ENCODE measurements at regions not wholly inside any gene's neighbourhood (a gene's known extent, or its start where the extent isn't known, plus 50 kb on each side); places are given as distances from the start of the nearest gene placed in this dataset.

DNA sequence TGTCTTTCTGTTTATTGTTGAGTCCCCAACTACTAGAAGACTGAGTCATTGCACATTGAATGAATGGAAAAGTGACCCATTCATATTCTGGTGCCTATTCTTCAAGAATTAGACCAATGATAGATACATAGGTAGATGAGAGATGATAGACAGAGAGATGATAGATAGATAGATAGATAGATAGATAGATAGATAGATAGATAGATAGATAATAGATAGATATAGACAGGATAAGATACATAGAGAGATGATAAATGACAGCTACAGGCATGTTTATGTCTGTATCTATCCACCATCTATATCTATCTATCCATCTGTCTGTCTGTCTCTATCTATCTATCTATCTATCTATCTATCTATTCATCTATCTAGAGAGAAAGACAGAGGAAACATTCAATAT lies 170.3 kb upstream of the ARRDC4 start:
- TF ChIP-seq FOXP2 (optimal IDR thresholded peaks at IDR 0.05; ENCODE audit: borderline replicate concordance, extremely low read depth, extremely low read length, insufficient read depth) (no peak), TAF1 (IDR thresholded peaks at IDR 0.05; ENCODE audit: borderline replicate concordance, insufficient read depth, low read length) (no peak), SIN3A (IDR thresholded peaks at IDR 0.05; ENCODE audit: borderline replicate concordance, insufficient read depth, low read length) (no peak), POLR2AphosphoS5 (IDR thresholded peaks at IDR 0.05; ENCODE audit: low read depth, low read length) (no peak)
- TF ChIP-seq, protein P1, sequence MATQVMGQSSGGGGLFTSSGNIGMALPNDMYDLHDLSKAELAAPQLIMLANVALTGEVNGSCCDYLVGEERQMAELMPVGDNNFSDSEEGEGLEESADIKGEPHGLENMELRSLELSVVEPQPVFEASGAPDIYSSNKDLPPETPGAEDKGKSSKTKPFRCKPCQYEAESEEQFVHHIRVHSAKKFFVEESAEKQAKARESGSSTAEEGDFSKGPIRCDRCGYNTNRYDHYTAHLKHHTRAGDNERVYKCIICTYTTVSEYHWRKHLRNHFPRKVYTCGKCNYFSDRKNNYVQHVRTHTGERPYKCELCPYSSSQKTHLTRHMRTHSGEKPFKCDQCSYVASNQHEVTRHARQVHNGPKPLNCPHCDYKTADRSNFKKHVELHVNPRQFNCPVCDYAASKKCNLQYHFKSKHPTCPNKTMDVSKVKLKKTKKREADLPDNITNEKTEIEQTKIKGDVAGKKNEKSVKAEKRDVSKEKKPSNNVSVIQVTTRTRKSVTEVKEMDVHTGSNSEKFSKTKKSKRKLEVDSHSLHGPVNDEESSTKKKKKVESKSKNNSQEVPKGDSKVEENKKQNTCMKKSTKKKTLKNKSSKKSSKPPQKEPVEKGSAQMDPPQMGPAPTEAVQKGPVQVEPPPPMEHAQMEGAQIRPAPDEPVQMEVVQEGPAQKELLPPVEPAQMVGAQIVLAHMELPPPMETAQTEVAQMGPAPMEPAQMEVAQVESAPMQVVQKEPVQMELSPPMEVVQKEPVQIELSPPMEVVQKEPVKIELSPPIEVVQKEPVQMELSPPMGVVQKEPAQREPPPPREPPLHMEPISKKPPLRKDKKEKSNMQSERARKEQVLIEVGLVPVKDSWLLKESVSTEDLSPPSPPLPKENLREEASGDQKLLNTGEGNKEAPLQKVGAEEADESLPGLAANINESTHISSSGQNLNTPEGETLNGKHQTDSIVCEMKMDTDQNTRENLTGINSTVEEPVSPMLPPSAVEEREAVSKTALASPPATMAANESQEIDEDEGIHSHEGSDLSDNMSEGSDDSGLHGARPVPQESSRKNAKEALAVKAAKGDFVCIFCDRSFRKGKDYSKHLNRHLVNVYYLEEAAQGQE (IDR thresholded peaks at IDR 0.05; ENCODE audit: insufficient read depth in 1 of 2, low read depth in 2 of 2, low read length in 2 of 2) = no peak

GRCh38 chr15:97791824-97792792 lies 168.4 kb upstream of the ARRDC4 start:
- TF ChIP-seq, protein P1 (IDR thresholded peaks at IDR 0.05; ENCODE audit: insufficient read depth in 1 of 2, low read depth in 2 of 2, low read length in 2 of 2) = no peak
- TF ChIP-seq POLR2AphosphoS5 (IDR thresholded peaks at IDR 0.05; ENCODE audit: low read depth, low read length) (no peak), FOXP2 (optimal IDR thresholded peaks at IDR 0.05; ENCODE audit: borderline replicate concordance, extremely low read depth, extremely low read length, insufficient read depth) (no peak), TAF1 (IDR thresholded peaks at IDR 0.05; ENCODE audit: borderline replicate concordance, insufficient read depth, low read length) (no peak), SIN3A (IDR thresholded peaks at IDR 0.05; ENCODE audit: borderline replicate concordance, insufficient read depth, low read length) (no peak)

GRCh38 chr15:97804950-97805349 lies 155.6 kb upstream of the ARRDC4 start:
- no peak for TF ChIP-seq SIN3A (IDR thresholded peaks at IDR 0.05; ENCODE audit: borderline replicate concordance, insufficient read depth, low read length)
- TF ChIP-seq FOXP2 (optimal IDR thresholded peaks at IDR 0.05; ENCODE audit: borderline replicate concordance, extremely low read depth, extremely low read length, insufficient read depth) = no peak
- TF ChIP-seq, protein P1 (IDR thresholded peaks at IDR 0.05; ENCODE audit: insufficient read depth in 1 of 2, low read depth in 2 of 2, low read length in 2 of 2) = no peak
- no peak for TF ChIP-seq POLR2AphosphoS5 (IDR thresholded peaks at IDR 0.05; ENCODE audit: low read depth, low read length)
- no peak for TF ChIP-seq TAF1 (IDR thresholded peaks at IDR 0.05; ENCODE audit: borderline replicate concordance, insufficient read depth, low read length)

DNA sequence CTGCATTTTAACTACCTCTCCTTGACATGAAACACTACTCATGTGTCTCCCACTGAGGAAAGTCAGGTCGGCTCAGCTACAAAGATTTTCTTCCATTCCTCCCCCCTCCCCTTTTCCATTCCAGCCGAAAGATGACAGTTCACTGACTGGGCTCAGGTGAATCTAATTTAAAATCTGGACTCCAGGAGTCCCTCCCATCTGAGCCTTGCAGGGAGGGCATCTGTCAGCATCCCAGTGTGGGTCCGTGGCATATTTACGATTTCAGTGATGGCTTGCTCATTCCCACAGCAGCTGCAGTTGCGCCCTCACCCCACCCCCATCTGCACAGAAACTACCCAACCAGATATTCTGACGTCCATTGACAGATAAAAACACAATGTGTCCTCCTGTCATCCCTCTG lies 153.7 kb upstream of the ARRDC4 start:
- no peak for TF ChIP-seq TAF1 (IDR thresholded peaks at IDR 0.05; ENCODE audit: borderline replicate concordance, insufficient read depth, low read length)
- TF ChIP-seq SIN3A (IDR thresholded peaks at IDR 0.05; ENCODE audit: borderline replicate concordance, insufficient read depth, low read length) = no peak
- TF ChIP-seq POLR2AphosphoS5 (IDR thresholded peaks at IDR 0.05; ENCODE audit: low read depth, low read length) = no peak
- TF ChIP-seq, protein P1 (IDR thresholded peaks at IDR 0.05; ENCODE audit: insufficient read depth in 1 of 2, low read depth in 2 of 2, low read length in 2 of 2) = no peak
- no peak for TF ChIP-seq FOXP2 (optimal IDR thresholded peaks at IDR 0.05; ENCODE audit: borderline replicate concordance, extremely low read depth, extremely low read length, insufficient read depth)

All from PFSK-1 (cell line).